NCI-H524 treated with DMSO at 0.1 percent for 48 hours (cell line): ENCODE measurements at regions not wholly inside any gene's neighbourhood (a gene's known extent, or its start where the extent isn't known, plus 50 kb on each side); places are given as distances from the start of the nearest gene placed in this dataset.
"Not testable (repeated sequence)": the region's sequence is repeated elsewhere in the genome, so short reads cannot be mapped to it uniquely, and the experiment has no call there.

Experiments
- DNase-seq: peaks from one replicate; lab custom pipeline; 2025; lab: John Stamatoyannopoulos, UW

GRCh38 chr17:77037943-77038342, 102.8 kb upstream of the SEC14L1 start:
- no peak for DNase-seq

- DNase-seq: no peak
Observed at GRCh38 chr17:77038884-77039555, 101.7 kb upstream of the SEC14L1 start.

DNA sequence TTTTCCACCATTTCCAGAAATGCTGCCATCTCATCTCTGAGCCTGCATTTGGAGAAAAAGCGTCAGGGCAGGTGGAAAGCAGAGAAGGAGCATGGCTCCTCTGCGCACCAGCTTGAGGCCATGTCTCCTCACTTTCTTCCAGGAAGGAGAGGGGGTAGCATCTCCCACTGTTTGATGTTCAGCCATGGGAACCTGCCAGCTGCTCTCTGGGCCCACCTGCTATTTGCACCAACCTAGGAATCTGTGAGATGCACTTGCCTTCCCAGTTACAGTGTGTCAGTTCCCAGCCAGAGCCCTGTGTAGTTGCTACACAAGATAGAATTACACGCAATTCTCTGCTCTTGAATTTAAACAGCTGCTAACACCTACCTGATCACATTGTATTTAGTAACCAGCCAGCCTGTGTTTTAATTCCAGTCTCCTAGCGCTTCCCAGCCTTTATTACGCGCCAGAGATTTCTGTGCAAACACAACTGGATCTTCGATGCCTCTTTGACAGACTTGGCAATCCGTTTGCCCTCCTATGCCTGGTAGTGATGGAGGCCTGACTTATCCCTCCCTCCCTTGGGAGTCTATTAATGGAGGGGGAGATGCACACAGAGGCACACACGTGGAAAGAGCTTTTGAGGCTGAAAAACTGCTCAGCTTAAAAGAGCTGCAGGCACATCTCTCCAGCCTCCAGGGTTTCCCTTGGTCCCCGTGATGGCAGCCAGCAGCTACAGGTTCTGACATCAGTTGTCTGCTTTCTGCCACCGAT, 98.1 kb upstream of the SEC14L1 start:
- DNase-seq: peak; percentile 61

DNA sequence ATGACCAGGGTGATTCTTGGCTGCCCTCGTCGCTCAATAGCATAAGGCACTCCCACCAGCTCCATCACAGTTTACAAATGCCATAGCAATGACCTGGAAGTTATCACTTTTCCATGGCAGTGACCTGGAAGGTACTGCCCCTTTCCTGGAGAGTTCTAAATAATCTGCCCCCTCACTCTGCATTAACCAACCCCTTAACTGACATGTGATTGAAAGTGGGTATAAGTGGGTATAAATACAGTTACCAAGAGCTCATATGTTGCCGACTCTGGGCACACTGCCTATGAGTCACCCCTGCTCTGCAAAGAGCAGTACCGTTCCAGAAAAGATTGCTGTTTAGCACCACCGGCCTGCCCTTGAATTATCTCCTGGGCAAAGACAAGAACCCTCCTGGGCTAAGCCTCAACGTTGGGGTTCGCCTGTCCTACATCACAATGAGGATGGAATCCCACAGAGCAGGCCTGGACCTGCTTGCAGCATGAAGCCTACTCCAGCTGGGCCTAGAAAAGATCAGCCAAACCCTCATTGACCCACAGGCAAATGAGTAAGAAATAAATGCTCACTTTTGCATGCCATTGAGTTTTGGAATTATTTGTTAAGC, 95.2 kb upstream of the SEC14L1 start:
- no peak for DNase-seq

DNA sequence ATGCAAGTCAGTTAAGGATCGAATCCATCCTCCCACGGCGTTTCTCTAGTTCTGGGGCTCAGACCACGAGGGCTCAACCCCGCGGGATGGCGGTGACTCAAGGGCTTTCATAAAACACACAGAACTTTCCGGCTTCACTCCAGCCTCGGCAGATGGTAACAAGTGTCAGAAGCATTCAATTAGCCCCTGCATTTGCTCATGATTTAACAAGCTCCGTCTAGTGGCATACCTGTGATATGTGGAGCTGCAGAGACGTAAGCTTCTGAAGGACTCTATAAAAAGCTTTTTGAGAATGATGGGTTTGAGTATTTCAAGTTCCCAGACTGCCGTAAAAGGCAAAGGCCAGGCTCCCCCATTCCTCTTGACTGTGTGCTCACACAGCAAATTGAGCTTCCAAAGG, 91.3 kb upstream of the SEC14L1 start:
- DNase-seq: peak; percentile 100

- not testable (repeated sequence) for DNase-seq
Observed at GRCh38 chr17:77050901-77051300, 89.9 kb upstream of the SEC14L1 start.

GRCh38 chr17:77054936-77055335, 85.8 kb upstream of the SEC14L1 start:
- no peak for DNase-seq

GRCh38 chr17:77055453-77055852, 85.3 kb upstream of the SEC14L1 start:
- DNase-seq: no peak

DNA sequence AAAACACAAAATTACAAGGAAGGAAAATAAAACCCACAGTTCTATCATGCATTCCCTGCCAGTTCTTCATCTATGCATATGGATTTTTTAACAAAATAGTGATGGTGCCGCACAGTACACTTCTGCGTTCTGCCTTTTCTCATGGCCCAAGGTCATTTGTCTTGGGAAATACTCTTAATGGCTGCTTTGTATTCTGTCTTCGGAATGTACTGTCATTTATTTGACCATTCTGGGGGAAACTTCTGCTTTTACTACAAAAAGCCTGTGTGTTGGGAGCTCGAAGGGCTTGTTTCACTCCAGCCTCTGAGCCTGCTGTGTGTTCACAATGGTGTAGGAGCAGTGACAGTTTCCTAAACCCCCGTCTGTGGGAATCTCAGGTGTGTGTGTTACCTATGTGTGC, 82.8 kb upstream of the SEC14L1 start:
- DNase-seq: no peak

DNA sequence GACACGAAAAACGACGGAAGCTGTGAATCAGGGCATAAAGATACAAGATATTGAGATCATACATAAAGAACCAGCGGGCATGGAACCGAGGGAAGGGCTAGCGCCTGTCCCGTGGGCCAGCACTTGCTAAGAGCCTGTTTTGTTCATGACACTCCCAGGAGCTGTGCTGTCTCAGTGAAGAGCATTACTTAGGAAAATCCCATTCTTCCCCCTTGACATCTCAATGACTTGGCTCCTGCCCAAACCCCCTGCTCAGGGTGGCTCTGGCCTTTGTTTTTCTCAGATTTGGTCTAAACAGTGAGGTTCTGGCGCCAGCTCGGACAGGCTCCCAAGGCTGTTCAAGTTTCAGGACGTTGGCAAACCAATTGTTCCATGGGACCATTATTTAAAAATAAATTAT, 79.1 kb upstream of the SEC14L1 start:
- peak; percentile 74 for DNase-seq

GRCh38 chr17:77064598-77064997, 76.2 kb upstream of the SEC14L1 start:
- DNase-seq: no peak

DNA sequence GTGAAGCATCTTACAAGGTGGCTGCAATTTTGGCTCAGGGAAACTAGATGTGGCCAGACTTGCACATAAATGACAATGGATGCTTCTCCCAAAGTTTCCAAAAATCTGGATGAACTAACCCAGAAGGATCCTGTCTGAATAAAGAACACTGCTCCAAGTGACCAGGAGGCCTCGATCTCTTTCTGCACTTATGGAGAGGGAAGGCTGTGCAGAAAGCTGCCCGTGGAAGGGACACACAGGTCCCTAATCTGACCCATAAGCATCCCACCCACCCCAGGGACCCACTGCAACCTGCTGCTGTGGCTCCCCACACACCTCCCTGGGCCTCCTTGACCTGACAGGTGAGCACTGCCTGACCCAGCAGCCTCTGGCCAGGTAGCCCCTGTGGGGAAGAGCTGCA, 74.6 kb upstream of the SEC14L1 start:
- no peak for DNase-seq

DNA sequence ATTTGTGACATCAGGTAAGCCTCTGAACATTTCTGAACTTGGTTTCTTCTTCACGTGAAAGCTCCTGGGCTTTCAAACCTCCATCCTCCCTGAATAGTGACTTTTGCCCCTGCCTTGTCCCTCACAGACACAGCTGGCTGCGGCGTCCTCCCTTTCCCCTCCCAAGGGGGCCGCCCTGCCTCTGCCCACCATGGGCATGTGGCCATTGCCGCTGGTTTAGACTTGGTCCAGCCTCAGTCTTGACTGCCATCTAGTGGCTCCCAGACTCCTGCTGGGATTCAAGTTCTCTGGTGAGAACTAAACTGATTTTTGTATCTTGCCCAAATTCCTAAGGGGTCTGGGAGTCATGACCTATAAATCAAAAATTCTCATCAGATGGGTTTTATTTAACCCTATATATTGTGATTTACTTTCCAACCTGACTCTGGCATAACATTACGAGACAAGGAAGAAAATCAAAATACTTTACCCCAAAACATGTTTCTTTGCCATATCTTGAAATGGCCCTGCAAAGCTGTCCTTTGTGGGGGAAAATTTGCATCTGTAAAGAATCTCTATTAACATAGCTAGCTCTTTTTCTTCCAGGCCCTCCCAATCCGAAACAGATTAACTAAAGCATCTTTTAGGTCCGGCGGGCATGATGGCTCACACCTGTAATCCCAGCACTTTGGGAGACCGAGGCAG, 73.9 kb upstream of the SEC14L1 start:
- peak; percentile 43 for DNase-seq

- no peak for DNase-seq
Observed at GRCh38 chr17:77068915-77069314, 71.9 kb upstream of the SEC14L1 start.

- no peak for DNase-seq
Observed at GRCh38 chr17:77070888-77071279, 69.9 kb upstream of the SEC14L1 start.

GRCh38 chr17:77071925-77072490, 68.8 kb upstream of the SEC14L1 start:
- no peak for DNase-seq

DNA sequence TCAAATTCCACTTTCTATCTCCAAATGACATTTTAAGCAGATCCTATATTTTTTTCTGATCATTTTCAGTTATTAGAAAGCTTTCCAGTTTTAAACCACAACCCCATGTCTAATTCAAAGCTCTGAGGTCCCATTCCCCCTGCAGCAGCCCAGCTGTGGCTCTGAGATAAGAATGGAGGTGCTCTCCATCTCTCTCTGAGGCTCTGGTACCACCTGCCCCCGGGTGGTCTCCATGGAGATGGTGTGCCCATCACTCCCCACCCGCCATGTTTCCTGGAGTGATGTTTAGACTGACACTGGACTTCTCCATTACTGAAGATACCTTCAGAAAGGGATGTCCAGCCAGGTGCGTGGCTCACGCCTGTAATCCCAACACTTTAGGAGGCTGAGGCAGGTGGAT, 68.1 kb upstream of the SEC14L1 start:
- no peak for DNase-seq

DNA sequence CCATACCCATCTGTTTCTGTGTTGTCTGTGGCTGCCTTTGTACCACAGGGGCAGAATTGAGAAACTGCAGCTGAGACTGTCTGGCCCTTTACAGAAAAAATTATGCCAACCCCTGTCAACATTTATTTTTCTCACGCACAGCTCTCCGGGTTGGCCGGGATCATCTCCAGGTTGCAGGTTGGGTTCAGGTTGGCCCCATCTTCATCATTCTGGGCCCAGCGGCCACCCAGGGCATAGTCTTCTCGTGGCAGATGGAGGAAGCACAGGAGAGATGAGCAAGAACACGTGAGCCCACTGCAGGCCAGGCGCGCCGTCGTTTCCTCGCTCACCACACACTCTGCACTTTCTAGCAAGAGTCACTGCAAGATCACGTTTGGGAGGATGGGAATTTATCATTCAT, 66.1 kb upstream of the SEC14L1 start:
- no peak for DNase-seq

DNA sequence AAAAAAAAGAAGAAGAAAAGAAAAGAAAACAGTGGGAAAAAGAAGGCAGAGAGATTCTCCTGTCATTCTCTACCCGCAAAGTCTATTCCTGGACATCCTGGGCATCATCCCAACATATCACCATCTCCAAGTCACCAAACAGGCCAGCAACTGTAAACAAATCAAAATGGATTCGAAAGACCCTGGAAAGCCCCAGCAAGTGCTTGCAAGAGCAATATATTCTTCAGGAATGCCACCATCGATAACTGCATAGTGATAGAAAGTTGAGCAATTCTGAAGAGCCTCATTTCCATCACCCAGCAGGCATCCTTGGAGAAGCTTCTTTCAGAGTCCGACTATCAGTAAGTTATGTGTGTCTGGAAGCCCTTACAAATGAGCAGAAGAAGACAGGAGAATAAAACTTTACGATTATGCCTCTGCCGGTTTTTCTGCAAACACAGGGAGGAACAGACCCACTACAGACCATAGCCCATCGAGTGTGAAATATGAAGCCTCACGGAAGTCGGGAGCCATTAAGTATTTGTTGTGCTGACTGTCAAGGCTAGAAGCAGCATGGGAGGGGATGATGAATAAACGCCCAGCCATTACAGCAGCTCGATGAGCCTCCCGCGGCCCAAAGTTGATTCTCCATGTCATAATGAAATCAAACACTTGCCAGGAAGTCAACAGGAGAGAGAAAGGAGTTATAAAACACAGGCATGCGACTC, 64.5 kb upstream of the SEC14L1 start:
- no peak for DNase-seq

DNA sequence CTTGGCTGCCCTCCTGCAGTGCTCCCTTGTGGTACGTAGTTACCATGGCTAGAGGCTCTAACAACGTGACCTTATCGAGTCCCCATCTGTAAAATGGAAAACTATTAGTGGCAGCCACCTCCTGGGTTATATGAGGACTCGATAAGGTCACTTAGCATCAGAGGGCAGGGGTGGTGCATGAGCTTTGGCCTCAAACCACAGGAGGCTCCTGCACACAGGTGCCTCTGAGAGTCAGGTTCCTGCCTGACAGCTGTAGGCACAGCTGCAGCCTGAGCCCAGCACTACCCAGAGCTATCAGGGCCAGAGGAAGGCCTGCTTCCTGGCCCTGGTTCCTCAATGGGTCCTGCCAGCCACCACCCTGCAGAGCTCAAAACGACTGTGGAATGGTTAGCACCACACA, 57.2 kb upstream of the SEC14L1 start:
- no peak for DNase-seq

GRCh38 chr17:77085926-77086432, 54.8 kb upstream of the SEC14L1 start:
- no peak for DNase-seq
